ENCODE measurements at regions not wholly inside any gene's neighbourhood (a gene's known extent, or its start where the extent isn't known, plus 50 kb on each side); places are given as distances from the start of the nearest gene placed in this dataset.
A peak's percentile ranks its signal among the peaks of the same experiment; 100 is the strongest.
"Not testable (repeated sequence)": the region's sequence is repeated elsewhere in the genome, so short reads cannot be mapped to it uniquely, and the experiment has no call there.

DNA sequence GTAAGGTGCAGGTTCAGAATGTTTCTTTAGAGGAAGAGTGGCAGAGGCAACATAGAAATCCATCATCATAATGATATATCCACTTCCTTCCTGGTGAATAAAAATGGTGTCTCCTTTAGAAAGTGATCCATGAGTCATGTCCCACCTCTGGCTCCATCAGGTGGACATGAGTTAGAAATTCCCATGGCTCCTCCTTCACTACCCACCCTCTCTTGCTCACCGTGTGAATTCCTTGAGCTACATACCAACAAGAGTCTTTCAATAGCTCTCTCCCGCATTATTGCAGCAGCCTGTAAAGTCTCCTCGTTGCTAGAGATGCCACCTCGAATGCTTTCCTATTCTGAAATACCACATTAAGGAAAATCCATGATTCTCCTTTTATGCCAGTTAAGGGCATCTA lies 317.6 kb downstream of the LNPK start:
- DNase-seq: no peak

DNA sequence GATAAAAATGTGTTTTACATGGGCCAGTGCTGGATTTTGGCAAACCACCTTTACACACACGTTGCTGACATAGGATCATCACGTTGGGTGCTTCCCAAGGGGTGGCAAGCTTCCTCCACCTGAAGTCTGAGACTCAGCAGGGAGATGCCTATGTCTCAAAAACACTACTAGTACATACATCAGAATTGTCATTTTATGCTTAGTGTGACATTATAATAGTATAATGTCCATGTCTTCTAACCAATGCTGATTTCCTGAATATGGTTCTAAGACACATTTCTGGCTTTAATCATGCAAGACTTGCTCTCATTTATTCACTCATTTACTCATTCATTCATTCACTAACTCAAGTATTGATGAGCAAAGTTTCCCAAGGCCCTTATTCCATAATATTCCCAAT lies 322.3 kb downstream of the LNPK start:
- DNase-seq: no peak

DNA sequence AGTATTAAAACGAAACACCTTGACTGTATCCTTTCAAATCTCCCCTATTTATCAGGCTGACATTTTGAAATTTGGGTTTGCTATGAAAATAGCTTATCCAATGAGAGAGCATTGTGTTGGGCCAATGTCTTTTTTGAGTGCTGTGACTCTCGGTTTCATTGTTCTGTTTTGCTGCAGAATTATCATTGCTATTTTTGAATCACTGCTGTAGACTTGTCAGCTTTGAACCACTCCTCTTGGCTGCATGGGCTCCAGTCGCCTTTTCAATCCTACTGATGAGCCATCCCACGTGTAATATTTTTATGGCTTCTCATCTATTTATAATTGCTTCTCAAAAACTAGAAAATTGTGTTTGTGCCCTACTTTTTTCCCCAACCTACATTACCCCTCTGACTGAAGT lies 322.8 kb downstream of the LNPK start:
- no peak for DNase-seq

- no peak for DNase-seq
Measured at GRCh38 chr2:175677880-175678279, 324.2 kb downstream of the LNPK start.

DNA sequence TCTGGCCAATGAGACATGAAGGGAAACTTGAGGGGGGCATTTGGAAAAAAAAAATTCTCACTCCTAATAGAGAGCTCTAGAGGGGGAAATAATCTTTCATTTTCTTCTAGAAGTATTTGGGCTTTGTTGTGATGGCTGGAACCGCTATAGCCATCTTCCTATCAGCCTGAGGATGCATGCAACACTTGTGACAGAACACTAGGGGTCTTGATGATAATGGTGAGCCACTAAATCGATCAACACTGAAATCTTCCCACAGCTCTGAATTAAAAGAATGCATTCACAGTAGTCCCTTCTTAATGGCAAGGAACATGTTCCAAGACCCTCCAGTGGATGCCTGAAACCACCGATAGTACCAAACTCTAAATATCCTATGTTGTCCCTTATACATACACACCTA lies 325.3 kb downstream of the LNPK start:
- DNase-seq: no peak

- DNase-seq: not testable (repeated sequence)
Measured at GRCh38 chr2:175668804-175669203, 333.3 kb downstream of the LNPK start.

- no peak for DNase-seq
Measured at GRCh38 chr2:175662335-175662734, 339.7 kb downstream of the LNPK start.

- no peak for DNase-seq
Measured at GRCh38 chr2:175648577-175649063, 353.4 kb downstream of the LNPK start.

DNA sequence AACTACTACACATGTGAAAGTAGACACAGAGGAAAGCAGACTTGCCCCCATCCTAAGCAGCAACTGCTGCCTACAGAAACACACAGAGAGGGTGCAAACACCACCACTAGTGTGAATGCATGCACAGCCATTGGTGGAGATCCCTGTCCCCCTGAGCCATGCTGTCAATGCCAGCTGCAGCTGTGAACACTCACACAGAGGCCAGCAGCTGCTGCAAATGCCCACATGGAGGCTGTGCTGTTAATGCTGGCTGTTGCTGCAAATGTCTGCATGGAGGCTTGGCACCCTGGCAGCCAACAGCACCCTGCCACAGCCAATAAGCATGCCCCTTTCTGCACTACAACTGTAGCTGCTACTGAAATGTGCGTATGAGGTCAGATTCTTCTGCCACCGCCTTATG lies 355.0 kb downstream of the LNPK start:
- DNase-seq: no peak

- no peak for DNase-seq
Measured at GRCh38 chr2:175640655-175641054, 361.4 kb downstream of the LNPK start.

DNA sequence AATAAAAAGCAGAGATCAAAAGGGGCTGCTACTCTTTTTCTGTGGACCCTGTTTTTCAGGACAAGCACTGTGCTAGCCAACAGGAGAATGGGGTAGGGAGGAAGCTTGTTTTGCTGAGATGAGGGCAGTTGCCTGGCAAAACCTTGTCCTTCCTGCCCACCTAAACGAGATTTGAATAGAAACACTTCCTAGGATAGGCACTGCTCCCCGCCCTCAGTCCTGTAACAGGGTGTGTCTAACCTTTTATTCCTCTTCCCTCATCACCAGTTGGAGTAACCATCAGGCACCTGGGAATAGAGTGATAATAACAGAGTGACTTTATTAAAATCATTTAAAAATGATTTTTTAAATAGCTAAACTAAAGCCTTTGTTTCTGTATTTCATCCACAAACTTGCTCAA lies 368.8 kb downstream of the LNPK start:
- DNase-seq: no peak

GRCh38 chr2:175631245-175631623 lies 370.8 kb downstream of the LNPK start:
- no peak for DNase-seq

DNA sequence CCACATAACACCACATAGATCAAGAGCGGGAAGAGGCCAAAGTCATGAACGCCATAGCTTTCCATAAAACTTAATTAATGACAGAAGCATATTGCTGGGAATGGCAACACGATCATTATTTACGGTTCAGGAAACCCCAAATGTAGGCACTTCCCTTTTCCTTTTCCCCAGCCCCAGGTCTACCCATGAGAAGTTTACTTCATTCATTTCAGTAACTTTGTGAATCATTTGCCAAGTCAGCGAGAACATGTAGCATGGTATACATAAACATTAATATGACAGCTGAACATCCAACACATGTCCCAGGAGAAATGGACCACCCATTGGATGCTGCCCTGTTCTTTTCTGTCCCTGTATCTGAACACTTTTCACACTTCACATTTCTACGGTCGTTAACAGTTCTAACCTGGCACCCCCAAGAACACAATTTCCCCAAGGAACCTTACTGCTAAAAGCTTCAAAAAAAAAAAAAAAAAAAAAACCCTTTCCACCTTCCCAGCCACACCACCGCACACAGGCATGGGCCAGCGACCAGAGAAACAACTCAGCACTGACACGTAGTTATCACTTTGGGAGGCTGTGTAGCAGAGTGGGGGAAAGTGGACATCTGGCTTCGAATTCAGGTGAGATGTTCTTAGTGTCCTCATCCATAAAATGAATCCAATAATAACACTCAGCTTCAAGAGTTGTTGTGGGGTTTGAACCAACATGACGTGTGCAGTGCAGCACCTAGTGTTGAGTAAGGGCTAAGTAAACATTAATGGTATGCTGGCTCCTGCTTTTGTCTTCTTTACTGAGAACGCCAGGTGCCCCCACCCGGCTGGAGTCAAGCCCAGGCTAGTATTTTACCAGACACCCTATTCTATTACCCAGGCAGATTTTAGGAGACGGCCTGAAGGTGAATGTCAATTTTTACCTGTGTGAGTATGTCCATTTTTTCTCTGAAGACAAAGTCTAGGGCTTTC lies 371.5 kb downstream of the LNPK start:
- no peak for DNase-seq

DNA sequence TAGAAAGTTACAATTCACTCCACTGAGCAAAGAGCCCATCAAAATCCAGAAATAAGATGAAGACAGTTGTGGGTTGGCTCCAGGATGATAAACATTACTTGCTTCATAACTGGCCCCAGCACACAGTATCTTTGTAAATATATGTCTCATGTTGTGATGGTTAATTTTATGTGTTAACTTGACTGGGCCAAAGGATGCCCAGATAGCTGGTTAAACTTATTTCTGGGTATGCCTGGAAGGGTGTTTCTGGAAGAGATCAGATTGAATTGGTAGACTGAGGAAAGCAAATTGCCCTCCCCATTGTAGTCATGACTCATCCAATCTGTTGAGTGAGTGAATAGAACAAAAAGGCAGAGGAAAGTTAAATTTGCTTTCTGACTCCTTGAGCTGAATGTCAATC lies 373.8 kb downstream of the LNPK start:
- no peak for DNase-seq

GRCh38 chr2:175627405-175627804 lies 374.7 kb downstream of the LNPK start:
- DNase-seq: no peak

DNA sequence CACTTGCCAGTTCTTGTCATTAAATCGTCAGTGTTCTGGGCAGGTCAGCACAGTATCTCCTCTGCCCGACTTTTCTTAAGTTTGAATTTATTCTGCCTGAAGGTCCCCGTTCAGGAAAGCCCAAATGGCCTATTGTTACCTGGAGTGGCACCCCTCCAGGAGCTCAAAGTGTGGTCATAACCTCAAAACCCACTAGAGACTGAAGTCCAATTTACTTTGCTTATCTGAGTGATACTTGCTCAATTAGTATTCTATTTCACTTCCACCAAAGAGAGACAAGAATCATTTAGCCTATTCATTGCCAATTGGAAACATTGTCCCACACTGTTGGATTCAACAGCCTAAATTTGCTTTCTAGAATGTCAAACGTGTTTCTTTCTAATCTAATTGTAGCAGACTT lies 375.3 kb downstream of the LNPK start:
- no peak for DNase-seq

- DNase-seq: no peak
Measured at GRCh38 chr2:175624785-175625184, 377.3 kb downstream of the LNPK start.

DNA sequence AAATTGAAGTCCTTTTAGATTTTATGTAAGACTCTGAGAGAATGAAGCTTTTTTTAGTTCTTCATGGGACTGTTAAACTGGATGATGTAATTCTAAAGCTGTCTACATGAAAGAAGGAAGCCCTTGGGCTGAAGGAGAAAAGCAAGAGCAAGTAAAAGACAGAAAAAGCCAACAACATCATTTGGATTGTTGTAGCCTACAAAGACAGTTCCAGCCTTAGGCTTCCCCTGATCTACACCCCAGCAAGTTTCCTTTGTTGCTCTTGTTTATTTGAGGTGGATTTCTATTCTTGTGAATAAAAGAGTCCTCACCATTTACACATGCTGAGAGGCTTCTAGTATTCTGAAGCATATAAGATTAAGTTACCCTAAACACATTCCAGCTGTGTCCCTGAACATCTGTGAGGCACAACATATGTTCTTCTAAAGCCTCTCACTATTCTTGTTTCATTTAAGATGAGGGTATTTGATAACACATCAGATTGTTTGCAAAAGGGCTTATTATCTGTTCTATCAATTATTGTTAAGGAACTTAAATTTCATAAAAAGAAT lies 377.8 kb downstream of the LNPK start:
- no peak for DNase-seq

- DNase-seq: no peak
Measured at GRCh38 chr2:175621821-175622220, 380.2 kb downstream of the LNPK start.

DNA sequence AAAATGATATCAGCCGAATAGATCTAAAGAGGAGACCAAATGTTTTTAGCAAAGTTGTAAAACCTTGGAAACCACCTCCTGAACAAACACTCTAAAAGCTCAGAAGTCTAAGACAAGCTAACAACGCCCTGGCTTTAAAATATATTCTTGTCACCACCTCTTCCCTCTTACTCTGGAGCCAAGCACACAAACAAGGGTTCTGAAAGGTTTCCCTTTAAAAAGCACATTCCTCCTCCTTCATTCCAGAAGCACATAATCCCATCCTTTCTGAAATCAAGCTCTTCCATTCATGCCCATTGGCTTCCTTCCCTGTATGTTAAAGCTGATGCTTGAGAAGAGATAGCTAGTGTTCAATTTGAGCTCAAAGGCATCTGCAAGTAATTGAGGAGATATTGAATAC lies 382.0 kb downstream of the LNPK start:
- peak; percentile 23 for DNase-seq

DNA sequence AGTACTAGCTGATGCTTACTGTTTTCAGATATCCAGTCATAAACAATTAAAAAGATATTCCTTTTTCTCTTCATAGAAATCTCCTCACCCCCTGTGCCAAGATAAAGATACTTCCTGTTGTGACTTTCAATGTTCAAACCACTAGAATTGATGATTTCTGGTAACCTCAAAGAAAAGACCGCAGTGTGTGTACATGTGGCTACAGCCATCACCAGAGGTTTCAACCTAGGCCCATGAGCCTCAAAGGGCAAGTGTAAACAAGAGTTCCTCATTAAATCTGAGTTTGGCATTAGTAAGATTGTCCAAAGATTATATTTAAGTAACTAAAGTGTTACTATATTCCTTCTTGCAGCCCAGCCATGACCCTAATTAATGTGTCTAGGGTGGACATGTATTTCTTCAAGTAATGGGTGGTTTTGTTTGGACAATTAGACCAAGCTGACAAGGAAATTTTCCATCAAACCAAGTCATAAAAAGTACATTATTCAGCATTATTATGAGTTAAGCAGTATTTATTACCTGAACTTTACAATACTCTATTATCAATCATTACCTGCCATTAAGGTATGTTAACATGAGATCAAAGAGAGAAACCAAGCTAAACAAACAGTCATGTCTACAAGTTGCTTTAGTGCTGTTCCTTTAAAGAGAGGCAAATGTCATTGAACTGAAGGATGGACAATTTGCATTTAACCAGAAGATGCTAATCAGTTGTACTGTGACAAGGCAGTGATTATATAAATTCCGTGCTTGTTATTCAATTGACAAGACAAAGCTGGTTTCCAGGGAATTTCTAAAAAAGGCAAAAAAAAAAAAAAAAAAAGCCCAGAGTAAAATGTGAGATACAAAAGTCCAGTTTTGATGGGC lies 382.7 kb downstream of the LNPK start:
- DNase-seq: no peak

GRCh38 chr2:175612280-175612679 lies 389.8 kb downstream of the LNPK start:
- DNase-seq: no peak
